HG03159 (cell line): ENCODE measurements at regions not wholly inside any gene's neighbourhood (a gene's known extent, or its start where the extent isn't known, plus 50 kb on each side); places are given as distances from the start of the nearest gene placed in this dataset.
"Not testable (repeated sequence)": the region's sequence is repeated elsewhere in the genome, so short reads cannot be mapped to it uniquely, and the experiment has no call there.

ENCODE experiments used
- ATAC-seq: cut with Tn5 transposase; IDR thresholded peaks from one replicate; pipeline ENCODE4 v1.9.1; 2021; ENCODE audit warnings: mild to moderate bottlenecking, moderate library complexity; ENCODE audit not compliant: unreplicated experiment

- ATAC-seq, result no peak
These were observed 58.1 kb upstream of the DHRS4 start for GRCh38 chr14:23895480-23895879.

- no peak for ATAC-seq
These were observed 56.9 kb upstream of the DHRS4 start for GRCh38 chr14:23896609-23897153.

GRCh38 chr14:23897291-23897690, 56.3 kb upstream of the DHRS4 start:
- not testable (repeated sequence) for ATAC-seq

DNA sequence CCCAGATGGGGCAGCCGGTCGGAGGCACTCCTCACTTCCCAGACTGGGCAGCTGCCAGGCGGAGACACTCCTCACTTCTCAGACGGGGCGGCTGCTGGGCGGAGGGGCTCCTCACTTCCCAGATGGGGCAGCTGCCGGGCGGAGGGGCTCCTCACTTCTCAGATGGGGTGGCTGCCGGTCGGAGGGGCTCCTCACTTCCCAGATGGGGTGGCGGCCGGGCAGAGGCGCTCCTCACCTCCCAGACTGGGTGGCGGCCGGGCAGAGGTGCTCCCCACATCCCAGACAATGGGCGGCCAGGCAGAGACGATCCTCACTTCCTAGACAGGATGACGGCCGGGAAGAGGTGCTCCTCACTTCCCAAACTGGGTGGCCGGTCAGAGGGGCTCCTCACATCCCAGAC, 55.2 kb upstream of the DHRS4 start:
- not testable (repeated sequence) for ATAC-seq

GRCh38 chr14:23899788-23900187, 53.8 kb upstream of the DHRS4 start:
- ATAC-seq, result no peak

DNA sequence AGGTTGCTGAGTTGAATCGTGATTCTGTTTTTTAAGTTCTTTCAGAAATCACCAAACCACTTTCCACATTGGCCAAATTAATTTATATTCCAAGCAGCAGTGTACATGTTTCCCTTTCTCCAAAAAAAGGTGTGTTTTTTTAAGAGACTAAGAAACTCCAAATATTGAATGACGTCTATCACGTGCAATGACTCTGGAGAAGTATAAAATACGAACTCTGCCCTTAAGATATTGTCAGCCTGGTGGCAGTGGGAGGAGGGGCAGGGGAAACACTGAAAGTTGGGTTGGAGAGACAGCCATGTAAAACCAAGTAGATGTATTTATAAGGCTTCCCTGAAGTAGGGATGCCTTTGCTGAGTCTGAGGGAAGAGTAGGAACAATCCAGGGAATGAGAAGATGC, 50.1 kb upstream of the DHRS4 start:
- no peak for ATAC-seq
